Uterus (tissue), 3 donors: ENCODE measurements at regions not wholly inside any gene's neighbourhood (a gene's known extent, or its start where the extent isn't known, plus 50 kb on each side); places are given as distances from the start of the nearest gene placed in this dataset.

ENCODE experiments used
- DNase-seq, 2 donors: peaks; one replicate each; pipeline ENCODE4 v3.0.0-alpha.2; 2019 to 2020
- H3K27ac ChIP-seq, 2 donors: fragments of 200-600 bp; sonication (generic); 1 replicate in 1 of 2; 2 replicates in 1 of 2; pipeline ENCODE4 v1.5.1; 2016 to 2018
- H3K27me3 ChIP-seq, 2 donors: fragments of 200-600 bp; sonication (generic); one replicate each; pipeline ENCODE4 v1.5.1; 2018 to 2019; ENCODE audit warnings: control low read depth in 1 of 2
- H3K36me3 ChIP-seq, 2 donors: fragments of 200-600 bp; sonication (generic); one replicate each; pipeline ENCODE4 v1.5.1; 2019; ENCODE audit warnings: control low read depth in 1 of 2
- H3K4me1 ChIP-seq, 2 donors: fragments of 200-600 bp; sonication (generic); one replicate each; pipeline ENCODE4 v1.5.1; 2018 to 2019; ENCODE audit warnings: control low read depth in 1 of 2
- H3K4me3 ChIP-seq, 2 donors: fragments of 200-600 bp; sonication (generic); 1 replicate in 1 of 2; 2 replicates in 1 of 2; pipeline ENCODE4 v1.5.1; 2018 to 2019; ENCODE audit warnings: mild to moderate bottlenecking in 1 of 2
- H3K9me3 ChIP-seq, 2 donors: fragments of 200-600 bp; sonication (generic); one replicate each; pipeline ENCODE4 v1.5.1; 2019; ENCODE audit warnings: control low read depth in 1 of 2
- POLR2A ChIP-seq, 2 donors: fragments of 450-650 bp; IDR thresholded peaks; one replicate each; pipeline ENCODE4 v1.6.1; 2016; ENCODE audit warnings: antibody characterized with exemption in 2 of 2, mild to moderate bottlenecking in 1 of 2, moderate library complexity in 1 of 2
- intact Hi-C: fragments of 100-400 bp; cut with DNase I; formaldehyde crosslinking; loops from one replicate; pipeline ENCODE4 v1.15.1; 2023; ENCODE audit warnings: low total_unique reads
- TF ChIP-seq, protein P1 (sequence below), 4 experiments: fragments of 200-600 bp in 2 of 4; fragments of 450-650 bp in 2 of 4; sonication (generic) in 2 of 4; IDR thresholded peaks; one replicate each; pipeline ENCODE4 v1.5.1; 2016 to 2019; ENCODE audit warnings: antibody characterized with exemption in 4 of 4, mild to moderate bottlenecking in 2 of 4, moderate library complexity in 1 of 4
- donor health status: DM: yes; HTN: yes; CAD: no.

GRCh38 chr5:85293145-85293785, 908.6 kb upstream of the EDIL3 start:
- Histone ChIP-seq H3K36me3 (no peaks in the 10 kb centered on the region), H3K27ac (no peak overlapping the region), H3K4me3 (peak overlapping the region in 1 of 2 donors; percentile 20), H3K4me1 (no peaks in the 10 kb centered on the region), H3K27me3 (no peaks in the 10 kb centered on the region), H3K9me3 (no peaks in the 10 kb centered on the region)
- DNase-seq: no peak
- intact Hi-C loops: no loop called here
- TF ChIP-seq, protein P1, sequence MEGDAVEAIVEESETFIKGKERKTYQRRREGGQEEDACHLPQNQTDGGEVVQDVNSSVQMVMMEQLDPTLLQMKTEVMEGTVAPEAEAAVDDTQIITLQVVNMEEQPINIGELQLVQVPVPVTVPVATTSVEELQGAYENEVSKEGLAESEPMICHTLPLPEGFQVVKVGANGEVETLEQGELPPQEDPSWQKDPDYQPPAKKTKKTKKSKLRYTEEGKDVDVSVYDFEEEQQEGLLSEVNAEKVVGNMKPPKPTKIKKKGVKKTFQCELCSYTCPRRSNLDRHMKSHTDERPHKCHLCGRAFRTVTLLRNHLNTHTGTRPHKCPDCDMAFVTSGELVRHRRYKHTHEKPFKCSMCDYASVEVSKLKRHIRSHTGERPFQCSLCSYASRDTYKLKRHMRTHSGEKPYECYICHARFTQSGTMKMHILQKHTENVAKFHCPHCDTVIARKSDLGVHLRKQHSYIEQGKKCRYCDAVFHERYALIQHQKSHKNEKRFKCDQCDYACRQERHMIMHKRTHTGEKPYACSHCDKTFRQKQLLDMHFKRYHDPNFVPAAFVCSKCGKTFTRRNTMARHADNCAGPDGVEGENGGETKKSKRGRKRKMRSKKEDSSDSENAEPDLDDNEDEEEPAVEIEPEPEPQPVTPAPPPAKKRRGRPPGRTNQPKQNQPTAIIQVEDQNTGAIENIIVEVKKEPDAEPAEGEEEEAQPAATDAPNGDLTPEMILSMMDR (IDR thresholded peaks at IDR 0.05): no peak
- no peak for TF ChIP-seq POLR2A (IDR thresholded peaks at IDR 0.05)

- Histone ChIP-seq H3K36me3 (no peaks in the 10 kb centered on the region), H3K4me3 (no peak overlapping the region), H3K27ac (no peak overlapping the region), H3K9me3 (no peaks in the 10 kb centered on the region), H3K27me3 (no peaks in the 10 kb centered on the region), H3K4me1 (no peaks in the 10 kb centered on the region)
- intact Hi-C loops: no loop called here
- no peak for DNase-seq
- TF ChIP-seq, protein P1 (IDR thresholded peaks at IDR 0.05): no peak
- TF ChIP-seq POLR2A (IDR thresholded peaks at IDR 0.05): no peak
These were observed 919.8 kb upstream of the EDIL3 start for GRCh38 chr5:85304524-85304923.

- no peaks in the 10 kb centered on the region for H3K4me1 ChIP-seq
- intact Hi-C loops: no loop called here
- no peaks in the 10 kb centered on the region for H3K36me3 ChIP-seq
- no peak for DNase-seq
- no peaks in the 10 kb centered on the region for H3K9me3 ChIP-seq
- H3K4me3 ChIP-seq: no peak overlapping the region
- TF ChIP-seq POLR2A (IDR thresholded peaks at IDR 0.05): no peak
- TF ChIP-seq, protein P1 (IDR thresholded peaks at IDR 0.05): no peak
- H3K27ac ChIP-seq: no peak overlapping the region
- H3K27me3 ChIP-seq: no peaks in the 10 kb centered on the region
These were observed 921.1 kb upstream of the EDIL3 start for GRCh38 chr5:85305766-85306165.

GRCh38 chr5:85311536-85311935, 926.9 kb upstream of the EDIL3 start:
- no peaks in the 10 kb centered on the region for H3K27me3 ChIP-seq
- no peaks in the 10 kb centered on the region for H3K9me3 ChIP-seq
- no peak for DNase-seq
- H3K27ac ChIP-seq: no peak overlapping the region
- no peaks in the 10 kb centered on the region for H3K36me3 ChIP-seq
- intact Hi-C loops: no loop called here
- H3K4me3 ChIP-seq: no peak overlapping the region
- TF ChIP-seq POLR2A (IDR thresholded peaks at IDR 0.05): no peak
- TF ChIP-seq, protein P1 (IDR thresholded peaks at IDR 0.05): no peak
- H3K4me1 ChIP-seq: no peaks in the 10 kb centered on the region

DNA sequence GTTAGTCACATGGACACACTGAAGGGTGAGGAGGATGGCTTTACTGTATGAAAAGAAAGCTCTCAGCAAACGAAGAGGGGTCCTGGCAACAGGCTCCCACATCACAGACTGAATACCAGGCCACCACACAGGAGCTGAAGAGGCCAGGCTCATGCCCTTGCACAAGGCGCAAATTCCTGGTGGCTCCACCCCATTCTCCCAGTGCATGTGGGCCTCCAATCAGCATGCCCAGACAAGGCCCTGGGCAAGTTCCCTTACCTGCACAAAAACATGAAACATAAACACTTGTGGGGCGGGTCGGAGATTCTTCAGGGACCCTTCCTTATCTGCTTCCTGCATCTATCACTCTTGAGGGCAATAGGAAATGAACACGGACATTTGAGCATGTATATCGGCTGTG, 935.8 kb upstream of the EDIL3 start:
- intact Hi-C loops: no loop called here

More for the DNA sequence above, 935.8 kb upstream of the EDIL3 start:
- DNase-seq: no peak
- H3K4me3 ChIP-seq: no peak overlapping the region
- TF ChIP-seq, protein P1 (IDR thresholded peaks at IDR 0.05): no peak
- TF ChIP-seq POLR2A (IDR thresholded peaks at IDR 0.05): no peak
- H3K36me3 ChIP-seq: no peaks in the 10 kb centered on the region
- no peaks in the 10 kb centered on the region for H3K4me1 ChIP-seq
- H3K27me3 ChIP-seq: no peaks in the 10 kb centered on the region
- H3K27ac ChIP-seq: no peak overlapping the region
- no peaks in the 10 kb centered on the region for H3K9me3 ChIP-seq
